Coronary artery (tissue), 2 donors: ENCODE measurements at regions not wholly inside any gene's neighbourhood (a gene's known extent, or its start where the extent isn't known, plus 50 kb on each side); places are given as distances from the start of the nearest gene placed in this dataset.

ENCODE experiments used
- DNase-seq: peaks from one replicate; pipeline ENCODE4 v3.0.0-alpha.2; 2017; ENCODE audit warnings: low spot score
- H3K27ac ChIP-seq, 2 donors: fragments of 200-600 bp; sonication (generic); one replicate each; pipeline ENCODE4 v1.5.1; 2016 to 2019
- H3K4me3 ChIP-seq: fragments of 200-600 bp; sonication (generic); 2 replicates; pipeline ENCODE4 v1.5.1; 2016; ENCODE audit warnings: mild to moderate bottlenecking, moderate library complexity
- CTCF ChIP-seq: fragments of 200-600 bp; sonication (generic); IDR thresholded peaks from one replicate; pipeline ENCODE4 v1.5.1; 2019; ENCODE audit warnings: antibody characterized with exemption

GRCh38 chr14:101182476-101182875 is 279.0 kb upstream of the RTL1 start:
- DNase-seq = peak; percentile 64
- Histone ChIP-seq H3K27ac (no peak overlapping the region), H3K4me3 (no peak overlapping the region)
- no peak for TF ChIP-seq CTCF

GRCh38 chr14:101183376-101184103 is 280.0 kb upstream of the RTL1 start:
- no peak for TF ChIP-seq CTCF
- peak; percentile 69 for DNase-seq
- Histone ChIP-seq H3K4me3 (no peak overlapping the region), H3K27ac (no peak overlapping the region)

- Histone ChIP-seq H3K27ac (no peak overlapping the region), H3K4me3 (no peak overlapping the region)
- no peak for DNase-seq
- TF ChIP-seq CTCF = no peak
These were observed 280.6 kb upstream of the RTL1 start for GRCh38 chr14:101184104-101184455.

DNA sequence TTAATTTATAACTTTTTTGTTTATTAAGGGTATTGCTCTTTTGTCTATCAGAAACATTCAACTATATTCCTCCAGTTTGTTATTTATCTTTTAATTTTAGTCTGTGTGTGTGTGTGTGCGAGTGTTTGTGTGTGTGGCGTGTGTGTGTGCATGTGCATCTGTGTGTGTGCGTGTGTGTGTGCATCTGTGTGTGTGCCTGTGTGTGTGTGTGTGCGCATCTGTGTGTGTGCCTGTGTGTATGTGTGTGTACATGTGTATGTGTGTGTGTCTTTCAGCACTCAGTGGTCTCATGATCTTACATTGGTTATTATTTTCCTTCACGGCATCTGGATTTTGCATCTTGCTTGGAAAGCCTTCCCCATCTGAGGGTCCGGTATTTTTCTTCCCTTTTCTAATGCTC is 281.1 kb upstream of the RTL1 start:
- TF ChIP-seq CTCF = no peak
- Histone ChIP-seq H3K4me3 (no peak overlapping the region), H3K27ac (no peak overlapping the region)
- no peak for DNase-seq

DNA sequence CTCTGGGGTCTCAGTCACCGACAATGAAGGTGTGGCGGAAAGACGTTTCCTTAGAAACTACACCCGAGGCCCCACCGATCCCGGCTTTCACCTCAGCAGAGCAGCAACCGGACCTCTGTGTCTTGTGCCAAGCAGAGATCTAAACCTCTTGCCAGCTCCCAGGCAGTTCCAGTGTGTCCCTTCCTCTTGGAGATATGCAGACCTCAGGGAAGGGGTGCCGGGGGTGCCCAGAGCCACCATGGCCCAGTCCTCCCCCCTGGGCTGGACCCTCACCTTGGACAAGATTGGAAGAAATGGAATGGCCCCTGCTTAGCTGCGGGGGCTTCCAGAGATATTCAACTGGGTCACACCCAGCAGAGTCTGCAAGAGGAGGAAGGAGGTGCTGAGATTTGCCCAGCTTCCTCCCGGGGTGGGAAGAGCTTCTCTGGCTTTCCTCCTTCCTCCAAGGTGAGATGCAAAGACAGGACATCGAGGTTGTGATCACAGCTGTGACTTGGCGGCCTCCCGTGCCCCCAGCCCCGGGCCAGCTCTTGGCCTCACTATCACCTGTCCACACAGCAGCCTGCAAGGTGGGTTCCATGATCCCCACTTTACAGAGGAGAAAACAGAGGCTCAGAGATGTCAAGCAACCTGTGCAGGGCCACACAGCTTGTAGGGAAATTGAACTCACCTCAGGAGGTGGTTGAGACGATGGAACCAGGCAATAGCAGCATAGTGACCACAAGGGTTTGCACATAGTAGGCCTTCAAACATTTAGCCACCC is 281.7 kb upstream of the RTL1 start:
- no peak for DNase-seq
- no peak overlapping the region for H3K27ac ChIP-seq
- no peak for TF ChIP-seq CTCF
- no peak overlapping the region for H3K4me3 ChIP-seq

GRCh38 chr14:101185946-101186345 is 282.4 kb upstream of the RTL1 start:
- Histone ChIP-seq H3K27ac (no peak overlapping the region), H3K4me3 (no peak overlapping the region)
- no peak for TF ChIP-seq CTCF

GRCh38 chr14:101186544-101186943 is 283.0 kb upstream of the RTL1 start:
- Histone ChIP-seq H3K27ac (no peak overlapping the region), H3K4me3 (no peak overlapping the region)
- no peak for TF ChIP-seq CTCF
- no peak for DNase-seq

More at GRCh38 chr14:101185946-101186345, 282.4 kb upstream of the RTL1 start:
- DNase-seq = no peak
